Loucy (cell line): ENCODE measurements at regions not wholly inside any gene's neighbourhood (a gene's known extent, or its start where the extent isn't known, plus 50 kb on each side); places are given as distances from the start of the nearest gene placed in this dataset.

ENCODE experiments used
- H2AFZ ChIP-seq: fragments of 200-600 bp; sonication (generic); 2 replicates; pipeline ENCODE4 v1.6.0; 2016; ENCODE audit warnings: antibody characterized with exemption, mild to moderate bottlenecking, low read length, moderate library complexity
- H3F3A ChIP-seq: fragments of 200-600 bp; 2 replicates; pipeline ENCODE4 v1.6.0; 2016; ENCODE audit warnings: antibody characterized with exemption, low read depth, mild to moderate bottlenecking
- H3K27me3 ChIP-seq: fragments of 200-600 bp; sonication (generic); 2 replicates; pipeline ENCODE4 v1.6.1; 2014; ENCODE audit warnings: low read length, mild to moderate bottlenecking; ENCODE audit not compliant: insufficient read depth, poor library complexity, severe bottlenecking
- H3K36me3 ChIP-seq: fragments of 200-600 bp; sonication (generic); 2 replicates; pipeline ENCODE4 v1.6.1; 2016; ENCODE audit warnings: low read length; ENCODE audit not compliant: insufficient read depth
- H3K4me1 ChIP-seq: fragments of 200-600 bp; sonication (generic); 2 replicates; pipeline ENCODE4 v1.5.1; 2014; ENCODE audit warnings: low read length, mild to moderate bottlenecking; ENCODE audit not compliant: insufficient read depth, poor library complexity, severe bottlenecking
- H3K4me2 ChIP-seq: fragments of 200-600 bp; sonication (generic); 2 replicates; pipeline ENCODE4 v1.6.0; 2014; ENCODE audit warnings: antibody characterized with exemption, low read length, low read depth, mild to moderate bottlenecking; ENCODE audit not compliant: poor library complexity, severe bottlenecking
- H3K4me3 ChIP-seq: fragments of 200-600 bp; sonication (generic); 2 replicates; pipeline ENCODE4 v1.5.1; 2014; ENCODE audit warnings: low read length, mild to moderate bottlenecking, mixed read lengths; ENCODE audit not compliant: poor library complexity, severe bottlenecking
- H3K79me2 ChIP-seq: fragments of 200-600 bp; sonication (generic); 2 replicates; pipeline ENCODE4 v1.6.1; 2014; ENCODE audit warnings: low read length; ENCODE audit not compliant: insufficient read depth
- H3K9ac ChIP-seq: fragments of 200-600 bp; sonication (generic); 2 replicates; pipeline ENCODE4 v1.6.0; 2014; ENCODE audit warnings: mild to moderate bottlenecking, low read depth, low read length, moderate library complexity; ENCODE audit not compliant: poor library complexity, severe bottlenecking
- H3K9me2 ChIP-seq: fragments of 200-600 bp; sonication (generic); replicated peaks from 2 replicates; pipeline ENCODE4 v1.6.1; 2016; ENCODE audit warnings: low read depth, low read length, mixed read lengths
- H3K9me3 ChIP-seq: fragments of 200-600 bp; sonication (generic); 2 replicates; pipeline ENCODE4 v1.6.1; 2014; ENCODE audit warnings: mild to moderate bottlenecking, antibody characterized with exemption, low read length, low read depth; ENCODE audit not compliant: insufficient read depth
- H4K20me1 ChIP-seq: fragments of 200-600 bp; sonication (generic); 2 replicates; pipeline ENCODE4 v1.6.0; 2014; ENCODE audit warnings: antibody characterized with exemption, low read length, mild to moderate bottlenecking; ENCODE audit not compliant: insufficient read depth, poor library complexity, severe bottlenecking
- CTCF ChIP-seq: fragments of 200-600 bp; sonication (generic); conservative IDR thresholded peaks from 2 replicates; pipeline ENCODE4 v1.5.1; 2014; ENCODE audit warnings: mild to moderate bottlenecking, antibody characterized with exemption, low read length
- EZH2phosphoT487 ChIP-seq: fragments of 200-600 bp; IDR thresholded peaks from 2 replicates; pipeline ENCODE4 v1.6.1; 2018; ENCODE audit warnings: antibody characterized with exemption, mild to moderate bottlenecking, moderate library complexity, borderline replicate concordance

GRCh38 chr11:38095268-38095667 is 1497.2 kb upstream of the RAG2 start:
- no peak for TF ChIP-seq CTCF
- TF ChIP-seq EZH2phosphoT487: no peak
- H2AFZ ChIP-seq: no peak overlapping the region
- no peaks in the 10 kb centered on the region for H3K9me3 ChIP-seq
- no peak overlapping the region for H3K9ac ChIP-seq
- H3K4me1 ChIP-seq: no peaks in the 10 kb centered on the region
- H3K9me2 ChIP-seq: no peaks in the 10 kb centered on the region
- H3K4me2 ChIP-seq: no peak overlapping the region
- no peaks in the 10 kb centered on the region for H3K27me3 ChIP-seq
- no peaks in the 10 kb centered on the region for H3F3A ChIP-seq
- no peaks in the 10 kb centered on the region for H3K36me3 ChIP-seq
- no peak overlapping the region for H3K4me3 ChIP-seq
- no peaks in the 10 kb centered on the region for H4K20me1 ChIP-seq
- no peaks in the 10 kb centered on the region for H3K79me2 ChIP-seq

GRCh38 chr11:38089726-38090125 is 1491.7 kb upstream of the RAG2 start:
- no peaks in the 10 kb centered on the region for H4K20me1 ChIP-seq
- H3K9me3 ChIP-seq: no peaks in the 10 kb centered on the region
- no peaks in the 10 kb centered on the region for H3K27me3 ChIP-seq
- no peaks in the 10 kb centered on the region for H3K36me3 ChIP-seq
- TF ChIP-seq EZH2phosphoT487: no peak
- TF ChIP-seq CTCF: no peak
- no peaks in the 10 kb centered on the region for H3F3A ChIP-seq
- no peak overlapping the region for H3K9ac ChIP-seq
- H3K79me2 ChIP-seq: no peaks in the 10 kb centered on the region
- no peaks in the 10 kb centered on the region for H3K4me1 ChIP-seq
- H3K4me3 ChIP-seq: no peak overlapping the region
- no peak overlapping the region for H3K4me2 ChIP-seq
- H3K9me2 ChIP-seq: no peaks in the 10 kb centered on the region
- no peak overlapping the region for H2AFZ ChIP-seq

GRCh38 chr11:38060920-38061319 is 1462.9 kb upstream of the RAG2 start:
- H3K9me3 ChIP-seq: no peaks in the 10 kb centered on the region
- no peak overlapping the region for H3K4me2 ChIP-seq
- H3K27me3 ChIP-seq: no peaks in the 10 kb centered on the region
- H2AFZ ChIP-seq: no peak overlapping the region
- no peaks in the 10 kb centered on the region for H4K20me1 ChIP-seq
- H3F3A ChIP-seq: no peaks in the 10 kb centered on the region
- no peaks in the 10 kb centered on the region for H3K4me1 ChIP-seq
- no peaks in the 10 kb centered on the region for H3K9me2 ChIP-seq
- H3K36me3 ChIP-seq: no peaks in the 10 kb centered on the region
- no peak overlapping the region for H3K9ac ChIP-seq
- TF ChIP-seq EZH2phosphoT487 (no peak), CTCF (no peak)
- H3K4me3 ChIP-seq: no peak overlapping the region
- no peaks in the 10 kb centered on the region for H3K79me2 ChIP-seq
